ENCODE measurements at regions not wholly inside any gene's neighbourhood (a gene's known extent, or its start where the extent isn't known, plus 50 kb on each side); places are given as distances from the start of the nearest gene placed in this dataset.

GRCh38 chr2:47271054-47272000 is 95.0 kb upstream of the CALM2 start:
- no peak for TF ChIP-seq CTCF (conservative IDR thresholded peaks at IDR 0.05)
- TF ChIP-seq EZH2 (IDR thresholded peaks at IDR 0.05; ENCODE audit: low read depth): no peak

Data from PC-9 (cell line).